Fibroblast of the aortic adventitia (primary cell): ENCODE measurements at regions not wholly inside any gene's neighbourhood (a gene's known extent, or its start where the extent isn't known, plus 50 kb on each side); places are given as distances from the start of the nearest gene placed in this dataset.

Experiments
- DNase-seq: peaks from one replicate; pipeline ENCODE4 v3.0.0-alpha.2; 2010; ENCODE audit warnings: low read depth
- H3K4me3 ChIP-seq: 2 replicates; pipeline ENCODE4 v1.5.1; 2011; ENCODE audit warnings: low read depth, mild to moderate bottlenecking, control low read depth, low read length, moderate library complexity
- CTCF ChIP-seq: IDR thresholded peaks from 2 replicates; pipeline ENCODE4 v1.5.1; 2011; ENCODE audit warnings: mild to moderate bottlenecking, low read length, control low read depth, inconsistent platforms; ENCODE audit not compliant: insufficient read depth

GRCh38 chr4:143084566-143084965 lies 100.2 kb upstream of the USP38 start:
- TF ChIP-seq CTCF = no peak
- DNase-seq = no peak
- H3K4me3 ChIP-seq = no peak overlapping the region

DNA sequence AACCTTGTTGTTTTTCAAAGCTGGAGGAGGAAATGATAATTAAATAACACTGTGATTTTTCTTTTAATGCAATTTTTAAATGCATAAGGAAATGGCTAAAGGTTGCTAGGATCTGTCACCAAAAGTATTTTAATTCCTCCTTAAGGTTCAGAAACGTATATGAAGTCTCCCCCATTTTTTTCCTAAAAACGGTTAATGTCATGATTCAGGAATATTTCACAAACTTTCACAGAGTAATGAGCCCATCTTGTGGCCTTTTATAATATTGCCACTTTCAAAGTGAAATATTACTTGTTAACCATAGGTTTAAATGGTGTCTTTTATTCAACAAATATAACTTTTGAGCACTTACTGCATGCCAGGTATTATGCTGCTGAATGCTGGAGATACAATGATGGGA lies 99.5 kb upstream of the USP38 start:
- peak; percentile 34 for DNase-seq
- H3K4me3 ChIP-seq = no peak overlapping the region
- no peak for TF ChIP-seq CTCF

DNA sequence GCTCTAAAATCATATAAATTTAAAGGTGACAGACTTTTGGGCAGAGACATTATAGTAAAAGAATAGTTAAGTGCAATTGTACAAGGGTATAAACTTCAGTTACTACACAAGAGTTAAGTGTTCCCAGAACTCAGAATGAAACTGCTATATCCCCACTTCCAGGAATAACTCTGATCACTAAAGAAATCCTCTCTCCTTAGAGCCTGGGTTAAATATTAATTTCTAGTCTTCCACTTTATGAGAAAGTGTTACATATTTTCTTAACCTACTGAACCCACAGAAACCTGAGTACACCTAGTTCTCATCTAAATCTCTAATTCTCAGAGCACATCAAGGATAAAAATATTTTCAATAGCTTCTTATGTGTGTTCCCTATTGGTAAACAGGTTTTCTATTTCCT lies 99.1 kb upstream of the USP38 start:
- no peak for TF ChIP-seq CTCF
- H3K4me3 ChIP-seq = no peak overlapping the region
- DNase-seq = no peak

GRCh38 chr4:143089291-143089690 lies 95.4 kb upstream of the USP38 start:
- no peak for DNase-seq
- no peak overlapping the region for H3K4me3 ChIP-seq
- no peak for TF ChIP-seq CTCF

GRCh38 chr4:143089847-143090246 lies 94.9 kb upstream of the USP38 start:
- DNase-seq = no peak
- no peak for TF ChIP-seq CTCF
- no peak overlapping the region for H3K4me3 ChIP-seq

DNA sequence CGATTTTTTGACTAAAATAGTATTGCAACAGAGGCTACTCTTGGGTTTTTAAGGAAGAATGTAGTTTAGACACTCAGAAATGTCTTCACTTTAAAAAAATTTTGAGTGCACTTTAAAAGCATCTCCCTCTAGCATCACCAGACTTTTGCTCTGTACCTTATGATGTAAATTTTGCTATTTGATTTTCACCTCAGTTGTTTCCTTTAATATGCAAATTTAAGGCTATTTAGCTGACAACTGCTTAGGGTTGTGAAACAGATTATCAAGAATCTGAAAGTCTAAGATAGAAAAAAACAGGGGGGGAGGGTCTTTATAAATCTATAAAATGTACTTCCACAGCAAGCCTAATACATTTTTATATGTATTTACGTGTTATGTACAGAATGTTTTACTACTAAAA lies 92.9 kb upstream of the USP38 start:
- TF ChIP-seq CTCF = no peak
- DNase-seq = no peak
- H3K4me3 ChIP-seq = no peak overlapping the region

DNA sequence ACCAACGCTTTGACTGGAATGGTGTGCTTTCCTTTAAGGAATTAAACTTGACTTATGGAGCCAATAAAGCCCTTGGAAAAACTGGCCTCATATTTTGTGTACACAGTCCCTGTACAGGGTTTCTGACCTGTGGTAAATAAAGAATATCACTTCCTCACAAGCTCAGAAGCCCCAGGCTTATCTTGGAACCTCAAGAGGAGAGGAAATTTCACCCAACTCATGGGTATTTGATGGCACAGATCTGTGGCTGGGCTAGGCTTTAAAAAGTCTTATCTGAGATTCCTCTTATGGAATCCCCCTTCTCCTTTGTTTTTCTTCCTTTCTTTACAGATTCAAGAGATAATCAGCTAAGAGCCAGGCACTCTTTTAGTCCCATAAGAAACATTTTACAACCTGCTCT lies 89.3 kb upstream of the USP38 start:
- no peak for TF ChIP-seq CTCF
- no peak for DNase-seq
- H3K4me3 ChIP-seq = no peak overlapping the region
